Kidney epithelial cell (primary cell): ENCODE measurements at regions not wholly inside any gene's neighbourhood (a gene's known extent, or its start where the extent isn't known, plus 50 kb on each side); places are given as distances from the start of the nearest gene placed in this dataset.
A peak's percentile ranks its signal among the peaks of the same experiment; 100 is the strongest.

Source experiments
- DNase-seq: peaks from one replicate; pipeline ENCODE4 v3.0.0-alpha.2; 2010; ENCODE audit warnings: low read depth
- H3K27me3 ChIP-seq: 2 replicates; pipeline ENCODE4 v1.6.0; 2011; ENCODE audit warnings: low read length; ENCODE audit not compliant: control insufficient read depth, insufficient read depth
- H3K36me3 ChIP-seq: 2 replicates; pipeline ENCODE4 v1.5.1; 2011; ENCODE audit warnings: low read length; ENCODE audit not compliant: control insufficient read depth, insufficient read depth
- H3K4me3 ChIP-seq: 2 replicates; pipeline ENCODE4 v1.5.1; 2011; ENCODE audit warnings: low read depth, mild to moderate bottlenecking, control low read depth, low read length
- TF ChIP-seq, protein P1 (sequence below): IDR thresholded peaks from 2 replicates; pipeline ENCODE4 v1.5.1; 2011; ENCODE audit warnings: mild to moderate bottlenecking, moderate library complexity, low read length, control low read depth, inconsistent platforms; ENCODE audit not compliant: insufficient read depth, poor library complexity, severe bottlenecking

GRCh38 chr10:117477961-117478670 is 64.4 kb upstream of the EMX2 start:
- TF ChIP-seq, protein P1, sequence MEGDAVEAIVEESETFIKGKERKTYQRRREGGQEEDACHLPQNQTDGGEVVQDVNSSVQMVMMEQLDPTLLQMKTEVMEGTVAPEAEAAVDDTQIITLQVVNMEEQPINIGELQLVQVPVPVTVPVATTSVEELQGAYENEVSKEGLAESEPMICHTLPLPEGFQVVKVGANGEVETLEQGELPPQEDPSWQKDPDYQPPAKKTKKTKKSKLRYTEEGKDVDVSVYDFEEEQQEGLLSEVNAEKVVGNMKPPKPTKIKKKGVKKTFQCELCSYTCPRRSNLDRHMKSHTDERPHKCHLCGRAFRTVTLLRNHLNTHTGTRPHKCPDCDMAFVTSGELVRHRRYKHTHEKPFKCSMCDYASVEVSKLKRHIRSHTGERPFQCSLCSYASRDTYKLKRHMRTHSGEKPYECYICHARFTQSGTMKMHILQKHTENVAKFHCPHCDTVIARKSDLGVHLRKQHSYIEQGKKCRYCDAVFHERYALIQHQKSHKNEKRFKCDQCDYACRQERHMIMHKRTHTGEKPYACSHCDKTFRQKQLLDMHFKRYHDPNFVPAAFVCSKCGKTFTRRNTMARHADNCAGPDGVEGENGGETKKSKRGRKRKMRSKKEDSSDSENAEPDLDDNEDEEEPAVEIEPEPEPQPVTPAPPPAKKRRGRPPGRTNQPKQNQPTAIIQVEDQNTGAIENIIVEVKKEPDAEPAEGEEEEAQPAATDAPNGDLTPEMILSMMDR, result peak; percentile 50
- Histone ChIP-seq H3K27me3 (no peaks in the 10 kb centered on the region), H3K36me3 (no peaks in the 10 kb centered on the region), H3K4me3 (no peak overlapping the region)
- DNase-seq, result peak; percentile 97

DNA sequence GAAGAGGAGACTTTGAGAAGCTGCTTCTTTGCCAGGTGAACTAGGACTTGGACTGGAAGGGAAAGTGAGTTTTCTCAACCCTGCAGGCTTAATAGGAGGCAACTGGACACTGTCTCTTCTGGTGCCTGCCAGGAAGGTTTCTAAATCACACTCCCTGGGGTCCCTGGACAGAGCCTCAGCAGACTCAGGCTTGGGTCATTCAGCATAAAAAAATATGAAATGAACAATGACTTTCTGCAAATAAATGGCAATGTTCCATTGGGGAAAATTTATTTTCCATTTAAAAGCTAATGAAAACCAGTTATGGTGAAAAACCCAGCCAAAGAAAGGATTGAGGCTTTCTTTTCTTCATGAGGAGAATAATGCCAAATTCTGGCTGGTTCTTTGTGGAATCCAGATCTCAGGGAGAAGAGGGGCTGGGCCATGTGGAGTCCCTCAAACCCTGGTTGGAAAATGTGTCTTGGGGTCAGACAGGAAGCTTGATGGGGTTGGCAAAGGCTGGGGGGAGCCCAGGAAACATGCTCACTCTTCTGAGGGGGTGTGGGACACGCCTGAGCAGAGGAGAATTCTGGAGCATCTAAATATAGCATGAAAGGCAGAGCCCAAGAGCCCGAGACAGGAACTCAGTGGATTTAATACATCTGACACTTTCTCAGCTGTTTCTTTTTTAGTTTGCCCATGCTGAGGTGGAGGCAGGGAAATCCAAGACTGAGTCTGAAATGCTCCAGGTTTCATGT is 65.2 kb upstream of the EMX2 start:
- DNase-seq, result no peak

DNA sequence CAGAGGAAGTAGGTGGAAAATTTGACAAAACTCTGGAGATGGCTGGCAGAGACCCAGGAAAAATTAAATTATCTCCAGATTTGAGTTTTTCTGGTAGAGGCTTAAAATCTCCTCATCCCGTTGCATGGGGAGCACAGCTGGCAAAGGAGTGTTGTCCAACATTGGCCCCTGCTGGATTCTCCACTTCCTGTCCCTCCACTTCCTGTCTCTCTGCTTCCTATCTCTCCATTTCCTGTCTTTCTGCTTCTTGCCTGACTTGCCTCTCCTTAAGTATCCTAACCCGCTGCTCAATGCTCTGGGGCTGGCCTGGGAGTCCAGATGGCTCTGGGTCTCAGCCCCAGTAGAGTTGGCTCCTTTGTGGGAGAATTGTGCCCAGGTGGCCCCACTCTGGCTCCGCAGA is 65.8 kb upstream of the EMX2 start:
- Histone ChIP-seq H3K27me3 (no peaks in the 10 kb centered on the region), H3K4me3 (no peak overlapping the region), H3K36me3 (no peaks in the 10 kb centered on the region)
- DNase-seq, result no peak
- TF ChIP-seq, protein P1, result no peak

More for the DNA sequence above, 65.2 kb upstream of the EMX2 start:
- Histone ChIP-seq H3K36me3 (no peaks in the 10 kb centered on the region), H3K4me3 (no peak overlapping the region), H3K27me3 (no peaks in the 10 kb centered on the region)
- TF ChIP-seq, protein P1, result no peak

GRCh38 chr10:117476281-117476680 is 66.3 kb upstream of the EMX2 start:
- TF ChIP-seq, protein P1, result no peak
- Histone ChIP-seq H3K36me3 (no peaks in the 10 kb centered on the region), H3K4me3 (no peak overlapping the region), H3K27me3 (no peaks in the 10 kb centered on the region)
- DNase-seq, result no peak

DNA sequence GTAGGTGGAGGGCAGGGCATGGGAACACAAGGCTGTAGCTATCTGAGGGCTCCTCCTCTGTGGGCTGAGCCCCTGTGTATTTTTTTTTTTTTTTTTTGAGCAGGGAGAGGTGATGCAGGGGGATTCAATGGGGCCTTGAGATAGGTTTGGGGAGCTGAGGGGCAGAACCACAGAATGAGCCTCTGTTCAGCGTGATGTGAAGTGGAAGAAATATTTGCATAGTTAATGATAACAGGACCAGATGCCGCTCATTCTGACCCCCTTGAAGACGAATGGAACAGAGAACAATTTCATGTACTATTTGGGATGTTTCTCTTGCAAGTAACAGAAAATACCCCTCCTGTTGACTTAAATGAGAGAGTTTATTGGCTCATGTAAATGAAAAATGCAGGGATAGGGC is 69.7 kb upstream of the EMX2 start:
- Histone ChIP-seq H3K4me3 (no peak overlapping the region), H3K27me3 (no peaks in the 10 kb centered on the region), H3K36me3 (no peaks in the 10 kb centered on the region)
- DNase-seq, result no peak
- TF ChIP-seq, protein P1, result no peak
